Natural killer cell (primary cell): ENCODE measurements at regions not wholly inside any gene's neighbourhood (a gene's known extent, or its start where the extent isn't known, plus 50 kb on each side); places are given as distances from the start of the nearest gene placed in this dataset.

Experiments used
- ATAC-seq, 3 donors: fragments of 150-1000 bp in 2 of 3; fragments of 200-7000 bp in 1 of 3; cut with Tn5 transposase; 1 replicate in 1 of 3; 2 replicates in 2 of 3; pipeline ENCODE4 v1.10.0; 2021; ENCODE audit warnings: mild to moderate bottlenecking in 2 of 3, moderate library complexity in 2 of 3
- DNase-seq, 2 donors: peaks; one replicate each; pipeline versions ENCODE4 v3.0.0 to v3.0.0-alpha.2; 2013 to 2021; ENCODE audit warnings: mixed read lengths in 1 of 2
- H3K27ac ChIP-seq: one replicate; pipeline ENCODE4 v1.5.1; 2013; ENCODE audit warnings: mild to moderate bottlenecking, low read length
- H3K27me3 ChIP-seq: one replicate; pipeline ENCODE4 v1.6.1; 2013; ENCODE audit warnings: low read length; ENCODE audit not compliant: control insufficient read depth, insufficient read depth
- H3K36me3 ChIP-seq: one replicate; pipeline ENCODE4 v1.6.1; 2013; ENCODE audit warnings: low read length; ENCODE audit not compliant: control insufficient read depth, insufficient read depth
- H3K4me1 ChIP-seq: one replicate; pipeline ENCODE4 v1.6.1; 2013; ENCODE audit warnings: low read length; ENCODE audit not compliant: control insufficient read depth, insufficient read depth
- H3K4me3 ChIP-seq: one replicate; pipeline ENCODE4 v1.5.1; 2013; ENCODE audit warnings: low read length
- H3K9me3 ChIP-seq: one replicate; pipeline ENCODE4 v1.6.1; 2013; ENCODE audit warnings: low read length; ENCODE audit not compliant: control insufficient read depth, insufficient read depth
- H3K27ac Mint-ChIP-seq, 2 donors: one replicate each; pipeline ENCODE4 v1.8.0; 2022; ENCODE audit warnings: mild to moderate bottlenecking in 2 of 2, mixed read lengths in 2 of 2, moderate library complexity in 1 of 2
- H3K27me3 Mint-ChIP-seq, 2 donors: one replicate each; pipeline ENCODE4 v1.8.0; 2022; ENCODE audit warnings: low read depth in 2 of 2, mixed read lengths in 2 of 2
- H3K36me3 Mint-ChIP-seq: one replicate; pipeline ENCODE4 v1.8.0; 2022; ENCODE audit warnings: mixed read lengths
- H3K4me1 Mint-ChIP-seq, 2 donors: one replicate each; pipeline ENCODE4 v1.8.0; 2022; ENCODE audit warnings: mixed read lengths in 2 of 2
- H3K4me3 Mint-ChIP-seq: one replicate; pipeline ENCODE4 v1.8.0; 2022; ENCODE audit warnings: mild to moderate bottlenecking, moderate library complexity, mixed read lengths
- H3K9me3 Mint-ChIP-seq, 2 donors: one replicate each; pipeline ENCODE4 v1.8.0; 2022; ENCODE audit warnings: mixed read lengths in 2 of 2
- CTCF ChIP-seq: fragments of 200-600 bp; IDR thresholded peaks from one replicate; pipeline ENCODE4 v1.8.0; 2022; ENCODE audit warnings: antibody characterized with exemption
- WGBS: methylation state at CpG from one replicate; pipeline ENCODE4 v1.1.7; 2013; ENCODE audit warnings: missing lambda C conversion rate; ENCODE audit not compliant: insufficient coverage; 5-methylcytosine and 5-hydroxymethylcytosine counted together
- intact Hi-C: fragments of 100-400 bp; cut with micrococcal nuclease; formaldehyde crosslinking; loops from one replicate; pipeline ENCODE4 v1.14.2; 2022

- H3K27ac Mint-ChIP-seq = no peak overlapping the region
- intact Hi-C loops = no loop called here
- no peak overlapping the region for H3K4me3 Mint-ChIP-seq
Measured at GRCh38 chr19:28153123-28153522, 1059.8 kb downstream of the UQCRFS1 start.

DNA sequence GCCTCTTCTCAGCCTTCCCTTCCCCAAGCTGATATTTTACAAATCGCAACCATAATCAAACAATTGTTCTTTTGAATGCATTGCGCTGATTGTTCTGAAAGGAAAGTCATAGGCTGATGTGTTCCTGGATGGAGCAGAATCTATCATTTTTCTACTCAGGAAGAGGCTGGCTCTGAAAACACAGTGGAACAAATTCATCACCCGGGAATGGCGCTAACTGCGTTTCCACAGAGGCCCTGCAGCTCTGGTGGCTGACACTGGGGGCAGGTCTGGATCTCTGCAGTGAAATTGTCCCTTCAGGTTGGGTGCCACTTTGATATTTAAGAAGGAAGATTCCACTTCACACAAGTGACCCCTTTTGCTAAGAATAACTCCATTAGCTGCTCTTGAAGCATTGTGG, 1060.8 kb downstream of the UQCRFS1 start:
- Mint-ChIP-seq H3K9me3 (peaks cover 0 to 2% of the 10 kb centered on the region in 2 donors), H3K4me3 (no peak overlapping the region), H3K4me1 (no peaks in the 10 kb centered on the region), H3K36me3 (no peaks in the 10 kb centered on the region), H3K27ac (no peak overlapping the region), H3K27me3 (no peaks in the 10 kb centered on the region)
- H3K4me3 ChIP-seq = no peak overlapping the region
- TF ChIP-seq CTCF = no peak
- DNase-seq (no peak), ATAC-seq (no peak)
- intact Hi-C loops = no loop called here
- no peaks in the 10 kb centered on the region for H3K27me3 ChIP-seq
- no peaks in the 10 kb centered on the region for H3K36me3 ChIP-seq
- no peaks in the 10 kb centered on the region for H3K4me1 ChIP-seq
- 80% methylated on average over 5 of the region's 5 CpGs for WGBS
- no peaks in the 10 kb centered on the region for H3K9me3 ChIP-seq
- no peak overlapping the region for H3K27ac ChIP-seq

More at GRCh38 chr19:28153123-28153522, 1059.8 kb downstream of the UQCRFS1 start:
- Histone ChIP-seq H3K27me3 (no peaks in the 10 kb centered on the region), H3K27ac (no peak overlapping the region), H3K4me3 (no peak overlapping the region), H3K36me3 (no peaks in the 10 kb centered on the region), H3K9me3 (peaks cover 8% of the 10 kb centered on the region), H3K4me1 (no peaks in the 10 kb centered on the region)
- Mint-ChIP-seq H3K27me3 (no peaks in the 10 kb centered on the region), H3K4me1 (no peaks in the 10 kb centered on the region), H3K9me3 (peaks cover 0 to 2% of the 10 kb centered on the region in 2 donors), H3K36me3 (no peaks in the 10 kb centered on the region)
- DNase-seq (no peak), ATAC-seq (no peak)
- 88% methylated on average over 3 of the region's 3 CpGs for WGBS
- TF ChIP-seq CTCF = no peak

DNA sequence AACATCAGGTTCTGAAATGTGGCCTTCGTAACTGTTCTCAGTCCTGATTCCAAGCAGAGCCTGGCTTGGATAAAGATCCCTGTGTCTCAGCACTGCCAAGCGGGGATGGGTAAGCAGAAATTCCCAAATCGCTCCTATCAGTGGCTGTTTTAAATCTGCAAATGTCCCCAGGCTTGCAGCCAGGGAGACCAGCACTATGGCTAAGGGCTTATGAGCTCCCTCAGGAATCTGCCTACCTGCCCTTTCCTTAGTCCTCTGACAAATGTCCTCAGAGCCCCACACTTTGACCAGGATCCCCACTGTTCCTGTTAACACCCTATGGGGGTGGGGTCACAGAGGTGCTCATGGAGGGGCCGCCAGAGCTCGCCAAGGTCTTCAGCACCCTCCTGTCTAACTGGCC, 1062.8 kb downstream of the UQCRFS1 start:
- H3K4me1 ChIP-seq = no peaks in the 10 kb centered on the region
- no peak overlapping the region for H3K27ac Mint-ChIP-seq
- 83% methylated on average over 5 of the region's 5 CpGs for WGBS
- DNase-seq (no peak), ATAC-seq (no peak)
- H3K9me3 Mint-ChIP-seq = no peaks in the 10 kb centered on the region
- H3K4me3 ChIP-seq = no peak overlapping the region
- no peaks in the 10 kb centered on the region for H3K4me1 Mint-ChIP-seq
- no peaks in the 10 kb centered on the region for H3K27me3 Mint-ChIP-seq
- no peaks in the 10 kb centered on the region for H3K27me3 ChIP-seq
- H3K9me3 ChIP-seq = no peaks in the 10 kb centered on the region
- H3K36me3 ChIP-seq = no peaks in the 10 kb centered on the region
- no peak for TF ChIP-seq CTCF
- H3K36me3 Mint-ChIP-seq = no peaks in the 10 kb centered on the region
- no peak overlapping the region for H3K27ac ChIP-seq
- no peak overlapping the region for H3K4me3 Mint-ChIP-seq
- intact Hi-C loops = no loop called here

DNA sequence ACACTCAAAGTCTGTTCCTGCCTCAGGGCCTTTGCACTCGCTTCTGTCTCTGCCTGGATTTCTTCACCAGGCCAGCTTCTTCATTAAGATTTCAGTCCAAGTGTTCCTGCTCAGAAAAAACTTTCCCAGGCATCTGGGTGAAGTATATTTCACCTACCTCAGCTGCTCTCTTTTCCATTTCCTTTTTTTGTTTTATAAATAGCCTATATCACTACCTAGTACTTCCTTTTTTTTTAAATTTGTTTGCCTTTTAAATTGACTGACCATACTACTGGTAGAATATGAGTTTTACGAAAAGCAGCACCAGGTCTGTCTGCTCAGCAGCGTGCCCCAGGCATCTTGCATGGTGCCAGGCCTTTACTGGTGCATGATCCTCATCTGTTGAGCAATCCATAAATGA, 1064.4 kb downstream of the UQCRFS1 start:
- DNase-seq (no peak), ATAC-seq (no peak)
- no peaks in the 10 kb centered on the region for H3K27me3 Mint-ChIP-seq
- Histone ChIP-seq H3K36me3 (no peaks in the 10 kb centered on the region), H3K9me3 (no peaks in the 10 kb centered on the region), H3K4me1 (no peaks in the 10 kb centered on the region), H3K27ac (no peak overlapping the region), H3K4me3 (no peak overlapping the region), H3K27me3 (no peaks in the 10 kb centered on the region)
- intact Hi-C loops = no loop called here
- no peaks in the 10 kb centered on the region for H3K36me3 Mint-ChIP-seq
- WGBS = 55% methylated on average over 3 of the region's 3 CpGs
- H3K27ac Mint-ChIP-seq = no peak overlapping the region
- peaks cover 0 to 2% of the 10 kb centered on the region in 2 donors for H3K9me3 Mint-ChIP-seq
- no peak for TF ChIP-seq CTCF
- no peaks in the 10 kb centered on the region for H3K4me1 Mint-ChIP-seq
- no peak overlapping the region for H3K4me3 Mint-ChIP-seq
